ENCODE measurements at regions not wholly inside any gene's neighbourhood (a gene's known extent, or its start where the extent isn't known, plus 50 kb on each side); places are given as distances from the start of the nearest gene placed in this dataset.
"Not testable (repeated sequence)": the region's sequence is repeated elsewhere in the genome, so short reads cannot be mapped to it uniquely, and the experiment has no call there.

- DNase-seq = not testable (repeated sequence)
Measured at GRCh38 chr15:22201993-22202659, 121.8 kb downstream of the OR4M2 start.

GRCh38 chr15:22203208-22203607 lies 122.9 kb downstream of the OR4M2 start:
- DNase-seq = not testable (repeated sequence)

- not testable (repeated sequence) for DNase-seq
Measured at GRCh38 chr15:22209086-22209485, 128.8 kb downstream of the OR4M2 start.

GRCh38 chr15:22222596-22222995 lies 142.3 kb downstream of the OR4M2 start:
- DNase-seq = not testable (repeated sequence)

GRCh38 chr15:22224241-22224671 lies 143.9 kb downstream of the OR4M2 start:
- DNase-seq = no peak

GRCh38 chr15:22224961-22225360 lies 144.6 kb downstream of the OR4M2 start:
- DNase-seq = not testable (repeated sequence)

GRCh38 chr15:22226034-22226790 lies 145.9 kb downstream of the OR4M2 start:
- DNase-seq = no peak

- no peak for DNase-seq
Measured at GRCh38 chr15:22227411-22228100, 147.2 kb downstream of the OR4M2 start.

- DNase-seq = no peak
Measured at GRCh38 chr15:22228101-22228762, 147.9 kb downstream of the OR4M2 start.

- no peak for DNase-seq
Measured at GRCh38 chr15:22229990-22230819, 149.9 kb downstream of the OR4M2 start.

- no peak for DNase-seq
Measured at GRCh38 chr15:22231603-22232002, 151.3 kb downstream of the OR4M2 start.

- DNase-seq = no peak
Measured at GRCh38 chr15:22232675-22233074, 152.3 kb downstream of the OR4M2 start.

GRCh38 chr15:22235261-22235930 lies 155.1 kb downstream of the OR4M2 start:
- DNase-seq = not testable (repeated sequence)

- no peak for DNase-seq
Measured at GRCh38 chr15:22236469-22236868, 156.1 kb downstream of the OR4M2 start.

- DNase-seq = no peak
Measured at GRCh38 chr15:22237891-22238275, 157.6 kb downstream of the OR4M2 start.

- DNase-seq = not testable (repeated sequence)
Measured at GRCh38 chr15:22238276-22238958, 158.1 kb downstream of the OR4M2 start.

- not testable (repeated sequence) for DNase-seq
Measured at GRCh38 chr15:22238959-22239805, 158.9 kb downstream of the OR4M2 start.

GRCh38 chr15:22239806-22240180 lies 159.5 kb downstream of the OR4M2 start:
- DNase-seq = no peak

GRCh38 chr15:22240403-22240802 lies 160.1 kb downstream of the OR4M2 start:
- DNase-seq = no peak

GRCh38 chr15:22240986-22241385 lies 160.7 kb downstream of the OR4M2 start:
- no peak for DNase-seq
